MCF 10A (cell line): ENCODE measurements at regions not wholly inside any gene's neighbourhood (a gene's known extent, or its start where the extent isn't known, plus 50 kb on each side); places are given as distances from the start of the nearest gene placed in this dataset.

Source experiments
- BruUV-seq: library from RNA; stranded (reverse); fragments of 400-500 nt; replicated peaks from 2 replicates; lab custom pipeline; 2021; lab: Mats Ljungman, UMichigan
- CTCF ChIA-PET: fragments of 300-600 bp; sonication (Branson Sonifier 250); formaldehyde crosslinking; extraction: SDS; loops from one replicate; lab custom pipeline; 2021; ENCODE audit warnings: antibody characterized with exemption, inconsistent platforms; lab: Yijun Ruan, JAX
- POLR2A ChIA-PET: fragments of 300-600, 350-650 bp; sonication (Branson Sonifier 250); formaldehyde crosslinking; extraction: SDS; loops from one replicate; lab custom pipeline; 2020; ENCODE audit warnings: antibody characterized with exemption, inconsistent platforms; lab: Yijun Ruan, JAX
- DNase-seq: peaks from one replicate; pipeline ENCODE4 v3.0.0-alpha.2; 2018; ENCODE audit not compliant: unreplicated experiment
- H3K27ac Mint-ChIP-seq: one replicate; pipeline ENCODE4 v1.8.0; 2022; ENCODE audit warnings: mild to moderate bottlenecking, low read depth, mixed read lengths; ENCODE audit not compliant: unreplicated experiment
- H3K27me3 Mint-ChIP-seq: one replicate; pipeline ENCODE4 v1.8.0; 2022; ENCODE audit warnings: mixed read lengths; ENCODE audit not compliant: insufficient read depth, unreplicated experiment
- H3K36me3 Mint-ChIP-seq: one replicate; pipeline ENCODE4 v1.8.0; 2022; ENCODE audit warnings: mild to moderate bottlenecking, moderate library complexity, mixed read lengths; ENCODE audit not compliant: insufficient read depth, unreplicated experiment
- H3K4me1 Mint-ChIP-seq: one replicate; pipeline ENCODE4 v1.8.0; 2022; ENCODE audit warnings: mixed read lengths; ENCODE audit not compliant: insufficient read depth, unreplicated experiment
- H3K4me3 Mint-ChIP-seq: one replicate; pipeline ENCODE4 v1.8.0; 2022; ENCODE audit warnings: mild to moderate bottlenecking, moderate library complexity, mixed read lengths; ENCODE audit not compliant: unreplicated experiment
- H3K9me3 Mint-ChIP-seq: one replicate; pipeline ENCODE4 v1.8.0; 2022; ENCODE audit warnings: mixed read lengths; ENCODE audit not compliant: unreplicated experiment
- intact Hi-C: fragments of 100-400 bp; cut with micrococcal nuclease; formaldehyde crosslinking; loops from 2 replicates; pipeline ENCODE4 v1.14.1; 2022
- TF ChIP-seq, protein P1 (sequence below): fragments of 200-600 bp; IDR thresholded peaks from one replicate; pipeline ENCODE4 v1.8.0; 2022; ENCODE audit warnings: antibody characterized with exemption, mild to moderate bottlenecking; ENCODE audit not compliant: unreplicated experiment

DNA sequence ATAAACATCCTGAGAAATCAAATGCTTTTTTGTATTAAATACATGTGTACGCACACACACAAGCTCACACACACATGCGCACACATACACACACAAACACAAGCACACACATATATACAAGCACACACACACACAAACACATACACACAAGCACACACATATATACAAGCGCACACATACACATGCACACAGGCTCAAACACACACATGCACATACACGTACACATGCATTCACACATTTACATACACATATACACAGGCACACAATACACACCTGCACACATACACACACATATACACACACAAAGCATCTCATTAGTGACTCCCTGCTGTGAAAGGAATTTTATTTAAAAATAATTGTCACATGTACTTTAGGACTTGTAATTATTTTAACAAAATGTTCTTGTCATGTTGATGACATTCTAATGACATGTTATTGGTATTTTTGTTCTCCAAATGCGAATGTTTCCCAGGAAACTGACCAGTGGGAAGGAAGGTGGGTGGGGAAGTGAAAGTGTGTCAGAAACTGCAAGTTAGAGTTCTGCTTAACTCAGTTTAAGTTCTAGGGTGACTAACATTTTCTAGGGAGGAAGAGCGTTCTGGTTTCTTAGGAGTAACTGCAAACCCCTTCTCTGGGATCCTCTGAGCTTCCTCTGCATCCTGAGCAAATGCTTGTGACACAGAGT is 113.9 kb upstream of the ZNF217 start:
- intact Hi-C loops = no loop called here
- BruUV-seq = no TSS peak
- Mint-ChIP-seq H3K27me3 (no peaks in the 10 kb centered on the region), H3K27ac (no peak overlapping the region), H3K9me3 (no peaks in the 10 kb centered on the region), H3K4me3 (no peak overlapping the region), H3K4me1 (no peaks in the 10 kb centered on the region), H3K36me3 (no peaks in the 10 kb centered on the region)
- DNase-seq = no peak
- TF ChIP-seq, protein P1, sequence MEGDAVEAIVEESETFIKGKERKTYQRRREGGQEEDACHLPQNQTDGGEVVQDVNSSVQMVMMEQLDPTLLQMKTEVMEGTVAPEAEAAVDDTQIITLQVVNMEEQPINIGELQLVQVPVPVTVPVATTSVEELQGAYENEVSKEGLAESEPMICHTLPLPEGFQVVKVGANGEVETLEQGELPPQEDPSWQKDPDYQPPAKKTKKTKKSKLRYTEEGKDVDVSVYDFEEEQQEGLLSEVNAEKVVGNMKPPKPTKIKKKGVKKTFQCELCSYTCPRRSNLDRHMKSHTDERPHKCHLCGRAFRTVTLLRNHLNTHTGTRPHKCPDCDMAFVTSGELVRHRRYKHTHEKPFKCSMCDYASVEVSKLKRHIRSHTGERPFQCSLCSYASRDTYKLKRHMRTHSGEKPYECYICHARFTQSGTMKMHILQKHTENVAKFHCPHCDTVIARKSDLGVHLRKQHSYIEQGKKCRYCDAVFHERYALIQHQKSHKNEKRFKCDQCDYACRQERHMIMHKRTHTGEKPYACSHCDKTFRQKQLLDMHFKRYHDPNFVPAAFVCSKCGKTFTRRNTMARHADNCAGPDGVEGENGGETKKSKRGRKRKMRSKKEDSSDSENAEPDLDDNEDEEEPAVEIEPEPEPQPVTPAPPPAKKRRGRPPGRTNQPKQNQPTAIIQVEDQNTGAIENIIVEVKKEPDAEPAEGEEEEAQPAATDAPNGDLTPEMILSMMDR = no peak
- POLR2A ChIA-PET = interaction anchor here (0.9 kb wide), 1 partner anchor 28 kb away, joined by 3 read pairs; no protein-coding TSS in a partner anchor
- CTCF ChIA-PET = interaction anchor here (0.8 to 1.2 kb wide), 3 partner anchors 15 to 118 kb away, joined by 3 to 4 read pairs (median 4); no protein-coding TSS in a partner anchor

DNA sequence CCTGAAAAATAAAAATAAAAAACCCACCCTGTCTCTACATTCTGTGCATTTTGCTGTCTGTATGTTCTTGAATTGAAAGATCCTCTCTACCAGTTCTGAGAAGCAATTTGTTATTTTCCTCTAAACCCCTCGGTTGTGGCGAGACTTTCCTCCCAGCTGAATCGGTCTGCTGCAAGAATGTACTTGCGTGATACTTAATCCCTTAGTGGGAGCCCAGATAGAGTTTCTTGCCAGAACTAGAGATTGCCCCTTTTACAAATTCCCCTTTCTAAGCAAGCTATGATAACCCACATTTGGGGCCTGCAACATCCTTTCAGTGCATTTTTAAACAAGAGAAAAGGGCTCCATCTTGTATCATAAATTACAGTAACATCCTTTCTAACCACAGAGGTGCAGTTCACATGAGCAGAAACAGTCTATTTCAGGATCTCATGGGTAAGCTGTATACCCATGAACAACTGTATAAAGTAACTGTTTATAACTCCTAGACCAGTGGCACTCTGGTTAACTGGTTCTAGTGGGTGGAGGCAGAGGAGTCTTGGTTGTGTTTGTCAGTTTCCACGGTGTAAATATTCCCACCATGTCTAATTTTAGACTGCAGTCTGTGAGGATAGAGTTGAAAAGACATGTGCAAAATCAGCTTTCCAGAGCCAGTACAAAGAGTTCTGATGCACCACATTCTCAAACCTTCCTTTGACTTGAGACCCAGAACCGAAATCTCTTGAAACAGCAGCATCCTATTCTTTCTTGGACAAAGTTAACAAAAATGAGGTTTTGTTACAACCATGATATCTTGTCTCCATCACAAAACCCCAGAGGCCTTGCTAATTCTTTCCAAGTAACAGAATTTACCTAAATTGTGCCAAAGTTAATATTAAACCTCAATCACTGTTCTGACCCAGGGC is 113.1 kb upstream of the ZNF217 start:
- no peaks in the 10 kb centered on the region for H3K4me1 Mint-ChIP-seq
- H3K9me3 Mint-ChIP-seq = no peaks in the 10 kb centered on the region
- BruUV-seq = no TSS peak
- intact Hi-C loops = no loop called here
- no peaks in the 10 kb centered on the region for H3K27me3 Mint-ChIP-seq
- POLR2A ChIA-PET = no interaction called here
- TF ChIP-seq, protein P1 = no peak
- CTCF ChIA-PET = interaction anchor here (0.5 kb wide), 1 partner anchor 33 kb away, joined by 7 read pairs; no protein-coding TSS in a partner anchor
- no peak overlapping the region for H3K27ac Mint-ChIP-seq
- DNase-seq = no peak
- no peak overlapping the region for H3K4me3 Mint-ChIP-seq
- no peaks in the 10 kb centered on the region for H3K36me3 Mint-ChIP-seq

DNA sequence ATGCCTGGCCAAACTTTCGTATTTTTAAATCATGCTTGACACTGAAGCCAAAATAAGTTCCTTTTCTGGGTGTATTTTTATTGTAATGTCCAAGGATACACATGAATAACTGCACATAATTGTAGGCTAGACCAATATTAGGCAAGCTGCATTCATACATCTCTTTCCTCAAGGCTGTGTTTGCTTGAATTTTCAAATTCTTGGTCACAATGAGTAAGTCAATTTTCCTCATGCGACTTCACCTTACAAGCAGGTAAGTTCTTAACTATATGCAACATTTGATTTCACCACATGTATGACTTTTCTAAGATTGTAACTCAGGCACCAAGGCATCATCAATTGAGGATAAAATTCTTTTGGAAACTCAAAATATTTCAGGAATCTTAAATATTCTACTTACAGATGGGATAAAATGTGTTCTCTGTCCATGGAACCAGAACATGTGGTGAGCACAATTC is 112.4 kb upstream of the ZNF217 start:
- Mint-ChIP-seq H3K4me1 (no peaks in the 10 kb centered on the region), H3K27ac (no peak overlapping the region), H3K9me3 (no peaks in the 10 kb centered on the region), H3K4me3 (no peak overlapping the region), H3K36me3 (no peaks in the 10 kb centered on the region), H3K27me3 (no peaks in the 10 kb centered on the region)
- intact Hi-C loops = no loop called here
- DNase-seq = no peak
- ChIA-PET CTCF (no interaction called here), POLR2A (no interaction called here)
- BruUV-seq = no TSS peak
- TF ChIP-seq, protein P1 = no peak

DNA sequence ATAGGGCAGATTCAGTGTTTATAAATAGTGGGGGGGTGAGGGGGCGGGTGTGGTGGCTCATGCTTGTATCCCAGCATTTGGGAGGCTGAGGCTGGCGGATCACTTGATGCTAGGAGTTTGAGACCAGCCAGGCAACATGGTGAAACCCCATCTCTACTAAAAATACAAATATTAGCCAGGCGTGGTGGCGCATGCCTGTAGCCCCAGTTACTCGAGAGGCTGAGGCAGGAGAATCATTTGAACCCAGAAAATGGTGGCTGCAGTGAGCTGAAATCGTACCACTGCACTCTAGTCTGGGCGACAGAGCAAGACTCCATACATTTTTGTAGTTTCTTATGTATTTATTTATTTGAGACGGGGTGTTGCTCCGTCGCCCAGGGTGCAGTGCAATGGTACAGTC is 109.0 kb upstream of the ZNF217 start:
- no peaks in the 10 kb centered on the region for H3K4me1 Mint-ChIP-seq
- no peak overlapping the region for H3K4me3 Mint-ChIP-seq
- no peaks in the 10 kb centered on the region for H3K9me3 Mint-ChIP-seq
- CTCF ChIA-PET = interaction anchor here (0.6 kb wide), 1 partner anchor 14 kb away, joined by 6 read pairs; no protein-coding TSS in a partner anchor
- no peaks in the 10 kb centered on the region for H3K36me3 Mint-ChIP-seq
- DNase-seq = no peak
- no peaks in the 10 kb centered on the region for H3K27me3 Mint-ChIP-seq
- TF ChIP-seq, protein P1 = no peak
- POLR2A ChIA-PET = interaction anchor here (0.6 kb wide), 1 partner anchor 38 kb away, joined by 3 read pairs; no protein-coding TSS in a partner anchor
- no peak overlapping the region for H3K27ac Mint-ChIP-seq
- BruUV-seq = no TSS peak
- intact Hi-C loops = no loop called here
